ENCODE measurements at regions not wholly inside any gene's neighbourhood (a gene's known extent, or its start where the extent isn't known, plus 50 kb on each side); places are given as distances from the start of the nearest gene placed in this dataset.

- TF ChIP-seq POLR2A (IDR thresholded peaks at IDR 0.05) (no peak), CTCF (IDR thresholded peaks at IDR 0.05) (no peak)
Measured at GRCh38 chr1:217251121-217251520, 379.8 kb downstream of the GPATCH2 start.
